ENCODE measurements at regions not wholly inside any gene's neighbourhood (a gene's known extent, or its start where the extent isn't known, plus 50 kb on each side); places are given as distances from the start of the nearest gene placed in this dataset.

DNA sequence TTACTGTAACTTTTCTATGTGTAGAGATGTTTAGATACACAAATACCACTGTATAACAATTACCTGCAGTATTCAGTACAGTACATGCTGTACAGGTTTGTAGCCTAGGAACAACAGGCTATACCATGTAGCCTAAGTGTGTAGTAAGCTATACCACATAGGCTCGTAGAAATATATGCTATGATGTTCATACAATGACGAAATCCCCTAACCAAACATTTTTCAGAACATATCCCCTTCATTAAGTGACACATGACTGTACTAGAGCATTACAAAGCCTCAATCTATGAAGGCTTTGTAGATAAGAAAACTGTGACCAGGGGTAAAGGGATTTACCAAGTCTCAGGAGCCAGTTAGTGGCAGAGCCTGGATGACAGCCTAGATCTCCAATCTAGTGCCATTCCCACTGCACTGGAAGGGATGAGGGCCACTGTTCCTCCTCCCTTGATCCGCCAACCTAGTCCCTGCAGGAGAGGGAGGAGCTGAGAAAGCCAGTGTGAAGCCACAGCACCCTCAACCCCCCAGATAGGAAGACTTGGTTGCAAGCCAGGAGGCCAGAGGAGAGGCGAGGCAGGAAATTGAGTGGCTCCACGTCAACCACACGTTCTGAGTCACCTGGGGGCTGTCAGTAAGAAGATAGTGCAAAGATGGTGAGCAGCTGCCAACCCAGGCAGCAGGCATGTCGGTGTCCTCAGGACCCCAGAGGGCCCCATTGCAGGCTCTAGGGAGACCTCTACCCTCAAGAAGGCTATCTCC is 227.7 kb downstream of the BCOR start:
- no peak overlapping the region for H3K4me3 ChIP-seq (ENCODE audit: low read length in 2 of 2)
- Mint-ChIP-seq H3K27ac (peak overlapping the region; percentile 51 to 91 (median 79)), H3K4me3 (peak overlapping the region in 7 of 8 donors; percentile 55 to 76 (median 65)), H3K27me3 (no peaks in the 10 kb centered on the region), H3K4me1 (peaks cover 15 to 42% (median 25%) of the 10 kb centered on the region in 4 donors), H3K36me3 (no peaks in the 10 kb centered on the region), H3K9me3 (no peaks in the 10 kb centered on the region)
- intact Hi-C loops (cut with micrococcal nuclease): loop anchor here (1.0 to 5.0 kb wide), 2 partner anchors 15 to 48 kb away; no protein-coding TSS in a partner anchor
- no peaks in the 10 kb centered on the region for H3K9me3 ChIP-seq (ENCODE audit: control insufficient read depth in 1 of 2, low read length in 2 of 2)
- POLR2A ChIA-PET (ENCODE audit: partially characterized antibody): interaction anchor here (0.6 to 3.4 kb wide), 5 partner anchors 11 to 306 kb away, joined by 3 to 20 read pairs (median 3); no protein-coding TSS in a partner anchor
- no peaks in the 10 kb centered on the region for H3K36me3 ChIP-seq (ENCODE audit: insufficient read depth, low read length)
- peak; percentile 67 to 88 (median 70) for DNase-seq
- H3K27ac ChIP-seq (ENCODE audit: low read depth, low read length): peak overlapping the region; percentile 4
- CTCF ChIA-PET (ENCODE audit: partially characterized antibody): no interaction called here
- H3K4me1 ChIP-seq (ENCODE audit: insufficient read depth, low read length): peaks cover 26% of the 10 kb centered on the region
- H3K27me3 ChIP-seq (ENCODE audit: insufficient read depth, low read length): no peaks in the 10 kb centered on the region

DNA sequence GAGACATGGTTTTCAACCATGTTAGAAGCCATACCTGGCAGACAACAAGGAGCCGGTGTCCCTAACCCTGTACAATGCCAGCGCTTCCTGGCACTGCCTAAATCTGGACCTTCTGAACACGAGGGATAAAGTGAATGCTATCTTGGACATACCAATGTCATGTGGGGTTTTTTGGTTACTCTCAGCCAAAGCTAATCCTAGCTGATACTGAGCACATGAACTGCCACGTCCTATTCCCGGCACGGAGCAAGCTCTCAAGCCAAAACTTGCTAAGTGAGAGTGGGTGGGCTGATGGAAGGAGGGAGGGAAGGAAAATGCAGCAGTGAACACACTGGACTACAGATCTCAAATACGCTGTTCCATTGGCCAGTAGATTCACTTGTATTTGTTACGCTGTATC is 226.1 kb downstream of the BCOR start:
- H3K4me3 Mint-ChIP-seq: no peak overlapping the region

DNA sequence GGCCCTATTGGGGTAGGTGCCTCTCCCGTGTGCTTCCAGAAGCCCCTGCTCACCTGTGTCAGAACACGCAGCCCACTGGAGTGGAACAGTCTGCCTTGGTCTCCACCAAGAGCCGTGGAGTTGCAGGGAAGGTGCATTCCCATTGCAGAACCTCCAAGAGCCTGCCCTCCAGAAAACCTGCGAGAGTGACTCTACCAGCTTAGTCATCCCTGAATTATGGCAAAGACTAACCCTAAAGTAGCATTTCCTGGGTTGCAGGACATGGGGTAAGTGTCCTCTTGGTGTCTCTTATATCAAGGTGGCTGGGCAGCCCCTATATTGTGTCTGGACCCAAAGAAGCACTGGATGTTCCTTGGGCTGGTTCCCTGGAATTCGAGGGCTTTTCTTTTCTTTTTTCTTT is 224.6 kb downstream of the BCOR start:
- Mint-ChIP-seq H3K4me3 (no peak overlapping the region), H3K27me3 (no peaks in the 10 kb centered on the region), H3K4me1 (peaks cover 15 to 42% (median 26%) of the 10 kb centered on the region in 4 donors), H3K27ac (no peak overlapping the region), H3K36me3 (no peaks in the 10 kb centered on the region), H3K9me3 (no peaks in the 10 kb centered on the region)
- H3K9me3 ChIP-seq (ENCODE audit: control insufficient read depth in 1 of 2, low read length in 2 of 2): no peaks in the 10 kb centered on the region
- no peaks in the 10 kb centered on the region for H3K36me3 ChIP-seq (ENCODE audit: insufficient read depth, low read length)
- DNase-seq: no peak
- no peak overlapping the region for H3K27ac ChIP-seq (ENCODE audit: low read depth, low read length)
- CTCF ChIA-PET (ENCODE audit: partially characterized antibody): no interaction called here
- peaks cover 26% of the 10 kb centered on the region for H3K4me1 ChIP-seq (ENCODE audit: insufficient read depth, low read length)
- no peaks in the 10 kb centered on the region for H3K27me3 ChIP-seq (ENCODE audit: insufficient read depth, low read length)
- POLR2A ChIA-PET (ENCODE audit: partially characterized antibody): interaction anchor here (1.2 kb wide), 1 partner anchor 29 kb away, joined by 3 read pairs; no protein-coding TSS in a partner anchor
- intact Hi-C loops (cut with micrococcal nuclease): loop anchor here (5.0 kb wide), 1 partner anchor 51 kb away; no protein-coding TSS in a partner anchor
- no peak overlapping the region for H3K4me3 ChIP-seq (ENCODE audit: low read length in 2 of 2)

More for the DNA sequence above, 226.1 kb downstream of the BCOR start:
- no peaks in the 10 kb centered on the region for H3K27me3 ChIP-seq (ENCODE audit: insufficient read depth, low read length)
- H3K27ac ChIP-seq (ENCODE audit: low read depth, low read length): no peak overlapping the region
- no peak for DNase-seq
- H3K9me3 ChIP-seq (ENCODE audit: control insufficient read depth in 1 of 2, low read length in 2 of 2): no peaks in the 10 kb centered on the region
- intact Hi-C loops (cut with micrococcal nuclease): loop anchor here (5.0 kb wide), 1 partner anchor 49 kb away; no protein-coding TSS in a partner anchor
- Mint-ChIP-seq H3K27me3 (no peaks in the 10 kb centered on the region), H3K4me1 (peaks cover 15 to 42% (median 25%) of the 10 kb centered on the region in 4 donors), H3K9me3 (no peaks in the 10 kb centered on the region), H3K27ac (peak overlapping the region in 1 of 7 donors; percentile 3), H3K36me3 (no peaks in the 10 kb centered on the region)
- no peaks in the 10 kb centered on the region for H3K36me3 ChIP-seq (ENCODE audit: insufficient read depth, low read length)
- H3K4me3 ChIP-seq (ENCODE audit: low read length in 2 of 2): no peak overlapping the region
- H3K4me1 ChIP-seq (ENCODE audit: insufficient read depth, low read length): peaks cover 26% of the 10 kb centered on the region
- ChIA-PET POLR2A (ENCODE audit: partially characterized antibody) (interaction anchor here (1.1 to 3.4 kb wide), 2 partner anchors 13 to 17 kb away, joined by 3 to 20 read pairs; no protein-coding TSS in a partner anchor), CTCF (ENCODE audit: partially characterized antibody) (no interaction called here)

DNA sequence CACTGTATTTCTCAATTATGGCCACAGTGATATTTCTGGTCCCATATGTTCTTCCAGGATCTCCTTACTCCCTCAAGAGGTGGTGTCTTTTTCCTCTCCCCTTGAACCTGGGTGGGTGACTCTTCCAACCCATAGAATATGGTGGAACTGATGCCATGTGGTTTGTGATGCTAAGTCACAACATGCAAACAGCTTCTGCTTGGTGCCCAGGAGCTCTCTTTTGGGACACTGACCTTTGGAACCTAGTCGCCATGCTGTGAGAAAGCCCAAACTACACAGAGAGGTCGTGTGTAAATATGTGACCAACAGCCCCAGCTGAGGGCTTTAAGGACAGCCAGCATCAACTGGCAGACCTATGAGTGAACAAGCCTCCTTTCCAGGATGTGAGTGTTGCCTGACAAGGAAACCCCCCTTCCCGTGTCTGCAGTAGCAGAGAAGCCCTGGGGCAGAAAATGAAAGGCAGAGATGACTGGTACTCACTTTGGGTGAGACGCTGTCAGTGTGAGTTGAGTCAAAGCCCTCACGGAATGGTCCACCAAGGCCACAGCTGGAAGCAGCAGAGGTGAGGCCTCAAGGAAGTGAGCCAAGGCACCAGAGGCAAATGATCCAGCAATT is 223.4 kb downstream of the BCOR start:
- H3K4me1 Mint-ChIP-seq: peaks cover 15 to 38% (median 24%) of the 10 kb centered on the region in 4 donors
- Histone ChIP-seq H3K9me3 (ENCODE audit: control insufficient read depth in 1 of 2, low read length in 2 of 2) (no peaks in the 10 kb centered on the region), H3K4me1 (ENCODE audit: insufficient read depth, low read length) (peaks cover 22% of the 10 kb centered on the region), H3K27me3 (ENCODE audit: insufficient read depth, low read length) (no peaks in the 10 kb centered on the region), H3K36me3 (ENCODE audit: insufficient read depth, low read length) (no peaks in the 10 kb centered on the region), H3K27ac (ENCODE audit: low read depth, low read length) (no peak overlapping the region), H3K4me3 (ENCODE audit: low read length in 2 of 2) (no peak overlapping the region)
- peak in 1 of 5 donors; percentile 47 for DNase-seq
- peak overlapping the region in 4 of 7 donors; percentile 0 to 52 (median 42) for H3K27ac Mint-ChIP-seq
- H3K9me3 Mint-ChIP-seq: no peaks in the 10 kb centered on the region
- ChIA-PET POLR2A (ENCODE audit: partially characterized antibody) (interaction anchor here (0.8 to 1.2 kb wide), 2 partner anchors 20 to 31 kb away, joined by 3 read pairs; no protein-coding TSS in a partner anchor), CTCF (ENCODE audit: partially characterized antibody) (no interaction called here)
- H3K27me3 Mint-ChIP-seq: no peaks in the 10 kb centered on the region
- H3K4me3 Mint-ChIP-seq: no peak overlapping the region
- intact Hi-C loops (cut with micrococcal nuclease): loop anchor here (5.0 kb wide), 1 partner anchor 52 kb away; no protein-coding TSS in a partner anchor
- no peaks in the 10 kb centered on the region for H3K36me3 Mint-ChIP-seq

GRCh38 chrX:39875834-39876628 is 221.7 kb downstream of the BCOR start:
- H3K36me3 ChIP-seq (ENCODE audit: insufficient read depth, low read length): no peaks in the 10 kb centered on the region
- CTCF ChIA-PET (ENCODE audit: partially characterized antibody): no interaction called here
- intact Hi-C loops (cut with micrococcal nuclease): no loop called here
- Mint-ChIP-seq H3K27me3 (no peaks in the 10 kb centered on the region), H3K9me3 (no peaks in the 10 kb centered on the region), H3K27ac (no peak overlapping the region), H3K4me1 (peaks cover 7 to 22% (median 12%) of the 10 kb centered on the region in 4 donors), H3K36me3 (no peaks in the 10 kb centered on the region), H3K4me3 (no peak overlapping the region)
- H3K27me3 ChIP-seq (ENCODE audit: insufficient read depth, low read length): no peaks in the 10 kb centered on the region
- H3K27ac ChIP-seq (ENCODE audit: low read depth, low read length): no peak overlapping the region
- POLR2A ChIA-PET (ENCODE audit: partially characterized antibody): no interaction called here
- no peak overlapping the region for H3K4me3 ChIP-seq (ENCODE audit: low read length in 2 of 2)
- H3K9me3 ChIP-seq (ENCODE audit: control insufficient read depth in 1 of 2, low read length in 2 of 2): no peaks in the 10 kb centered on the region
- DNase-seq: no peak
- H3K4me1 ChIP-seq (ENCODE audit: insufficient read depth, low read length): peaks cover 5% of the 10 kb centered on the region

DNA sequence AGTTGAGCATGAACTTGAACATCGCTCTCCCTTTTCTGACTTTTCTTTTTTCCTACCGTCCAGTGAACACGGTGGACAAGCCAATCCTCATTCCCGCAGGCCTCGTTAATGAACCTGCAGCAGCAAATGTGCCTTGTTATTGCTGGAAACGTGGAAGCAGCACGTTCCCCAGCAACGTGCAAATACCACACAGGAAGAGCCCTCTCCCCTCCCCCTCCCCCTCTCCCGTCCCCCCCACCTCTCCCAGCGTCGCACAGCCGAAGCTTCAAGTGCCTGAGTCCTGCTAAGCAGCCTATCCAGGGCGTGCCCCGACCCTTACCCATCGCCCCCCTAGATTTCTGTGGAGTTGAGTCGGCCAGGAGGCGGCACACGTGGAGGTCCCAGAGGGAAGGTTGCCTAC is 219.9 kb downstream of the BCOR start:
- no peak overlapping the region for H3K4me3 ChIP-seq (ENCODE audit: low read length in 2 of 2)
- no peaks in the 10 kb centered on the region for H3K4me1 ChIP-seq (ENCODE audit: insufficient read depth, low read length)
- Mint-ChIP-seq H3K4me1 (peaks cover 3 to 13% (median 8%) of the 10 kb centered on the region in 4 donors), H3K9me3 (peaks cover 0 to under 1% (median 0%) of the 10 kb centered on the region in 8 donors), H3K36me3 (no peaks in the 10 kb centered on the region), H3K27ac (peak overlapping the region in 1 of 7 donors; percentile 55), H3K27me3 (no peaks in the 10 kb centered on the region), H3K4me3 (no peak overlapping the region)
- H3K27ac ChIP-seq (ENCODE audit: low read depth, low read length): no peak overlapping the region
- H3K27me3 ChIP-seq (ENCODE audit: insufficient read depth, low read length): no peaks in the 10 kb centered on the region
- DNase-seq: no peak
- ChIA-PET POLR2A (ENCODE audit: partially characterized antibody) (no interaction called here), CTCF (ENCODE audit: partially characterized antibody) (no interaction called here)
- no peaks in the 10 kb centered on the region for H3K9me3 ChIP-seq (ENCODE audit: control insufficient read depth in 1 of 2, low read length in 2 of 2)
- H3K36me3 ChIP-seq (ENCODE audit: insufficient read depth, low read length): no peaks in the 10 kb centered on the region
- intact Hi-C loops (cut with micrococcal nuclease): no loop called here

All from CD4-positive, alpha-beta memory T cell (primary cell).